ENCODE measurements at regions not wholly inside any gene's neighbourhood (a gene's known extent, or its start where the extent isn't known, plus 50 kb on each side); places are given as distances from the start of the nearest gene placed in this dataset.

GRCh38 chr7:81331061-81332018 lies 412.5 kb upstream of the SEMA3C start:
- WGBS (ENCODE audit: missing lambda C conversion rate) = 81% methylated on average over 1 of the region's 1 CpG
- no peak for FAIRE-seq
- Histone ChIP-seq H3K4me1 (no peaks in the 10 kb centered on the region), H3K4me2 (no peak overlapping the region), H3K27ac (no peak overlapping the region), H3K4me3 (no peak overlapping the region), H3K9me3 (no peaks in the 10 kb centered on the region)
- no peak for DNase-seq (ENCODE audit: low read depth in 1 of 2, low spot score in 1 of 2)
- no peak for TF ChIP-seq RARB (CRISPR knock-in tag; IDR thresholded peaks at IDR 0.05)
- TF ChIP-seq RNF2 (IDR thresholded peaks at IDR 0.05; ENCODE audit: borderline replicate concordance, low read depth) = no peak
- TF ChIP-seq NFE2L2 (conservative IDR thresholded peaks at IDR 0.05; ENCODE audit: low read length) = no peak
- no peak for TF ChIP-seq ZSCAN20 (CRISPR knock-in tag; IDR thresholded peaks at IDR 0.05)
- TF ChIP-seq E2F6 (IDR thresholded peaks at IDR 0.05; ENCODE audit: borderline replicate concordance, low read depth) = no peak
- no peak for TF ChIP-seq POLR2A (IDR thresholded peaks at IDR 0.05; ENCODE audit: low read length)
- TF ChIP-seq CTCF (IDR thresholded peaks at IDR 0.05) = no peak
- no peak for TF ChIP-seq TFCP2L1 (CRISPR knock-in tag; IDR thresholded peaks at IDR 0.05)
- TF ChIP-seq CBX8 (IDR thresholded peaks at IDR 0.05) = no peak
- TF ChIP-seq HMGXB4 (CRISPR knock-in tag; IDR thresholded peaks at IDR 0.05; ENCODE audit: borderline replicate concordance) = no peak
- no peak for TF ChIP-seq CHD4 (IDR thresholded peaks at IDR 0.05; ENCODE audit: borderline replicate concordance)
- no peak for TF ChIP-seq CBX2 (IDR thresholded peaks at IDR 0.05; ENCODE audit: borderline replicate concordance, low read depth)
- no peak for TF ChIP-seq ZFP36 (IDR thresholded peaks at IDR 0.05; ENCODE audit: borderline replicate concordance, partially characterized antibody)
- no peak for TF ChIP-seq MAFK (IDR thresholded peaks at IDR 0.05; ENCODE audit: partially characterized antibody)
- TF ChIP-seq NPAS2 (CRISPR knock-in tag; IDR thresholded peaks at IDR 0.05; ENCODE audit: borderline replicate concordance) = no peak
- TF ChIP-seq HEYL (CRISPR knock-in tag; IDR thresholded peaks at IDR 0.05) = no peak
- ChIA-PET CTCF (no interaction called here), POLR2A (no interaction called here)
- no peak for ATAC-seq

GRCh38 chr7:81330108-81330507 lies 411.3 kb upstream of the SEMA3C start:
- CTCF ChIA-PET = no interaction called here
- no peak for DNase-seq (ENCODE audit: low read depth in 1 of 2, low spot score in 1 of 2)
- POLR2A ChIA-PET = no interaction called here
- H3K27ac ChIP-seq = no peak overlapping the region
- ATAC-seq = no peak
- H3K4me1 ChIP-seq = no peaks in the 10 kb centered on the region
- no peak overlapping the region for H3K4me2 ChIP-seq
- no peak overlapping the region for H3K4me3 ChIP-seq
- TF ChIP-seq NR3C1 (IDR thresholded peaks at IDR 0.05) (no peak), EHMT2 (IDR thresholded peaks at IDR 0.05; ENCODE audit: low read depth) (no peak), ZFP36 (IDR thresholded peaks at IDR 0.05; ENCODE audit: borderline replicate concordance, partially characterized antibody) (no peak), MYC (IDR thresholded peaks at IDR 0.05; ENCODE audit: borderline replicate concordance, low read length) (no peak)
- no peak for FAIRE-seq
- no peaks in the 10 kb centered on the region for H3K9me3 ChIP-seq
- WGBS (ENCODE audit: missing lambda C conversion rate) = 96% methylated on average over 1 of the region's 1 CpG
